OCI-LY3 (cell line): ENCODE measurements at regions not wholly inside any gene's neighbourhood (a gene's known extent, or its start where the extent isn't known, plus 50 kb on each side); places are given as distances from the start of the nearest gene placed in this dataset.
A peak's percentile ranks its signal among the peaks of the same experiment; 100 is the strongest.

Experiments used
- H2AFZ ChIP-seq: fragments of 200-600, 300-600 bp; shearing (Covaris generic); 2 replicates; pipeline ENCODE4 v1.6.0; 2014; ENCODE audit warnings: antibody characterized with exemption, low read depth, low read length
- H3K27ac ChIP-seq: fragments of 200-600, 300-600 bp; sonication (generic); 2 replicates; pipeline ENCODE4 v1.5.1; 2014; ENCODE audit warnings: mild to moderate bottlenecking, low read length, moderate library complexity, mixed read lengths
- H3K27me3 ChIP-seq: fragments of 200-600, 300-600 bp; sonication (generic); 2 replicates; pipeline ENCODE4 v1.6.1; 2014; ENCODE audit warnings: low read depth, low read length, mixed read lengths
- H3K36me3 ChIP-seq: fragments of 200-600, 300-600 bp; sonication (generic); replicated peaks from 2 replicates; pipeline ENCODE3; 2014; ENCODE audit warnings: low read depth, low read length, mixed read lengths
- H3K4me1 ChIP-seq: fragments of 300-600, 200-600 bp; sonication (generic); 2 replicates; pipeline ENCODE4 v1.6.1; 2014; ENCODE audit warnings: low read length, mixed read lengths
- H3K4me2 ChIP-seq: fragments of 200-600, 300-600 bp; sonication (generic); 2 replicates; pipeline ENCODE4 v1.6.1; 2014; ENCODE audit warnings: low read length, mixed read lengths
- H3K4me3 ChIP-seq: fragments of 300-600, 200-600 bp; sonication (generic); 2 replicates; pipeline ENCODE4 v1.5.1; 2014; ENCODE audit warnings: antibody characterized with exemption, mild to moderate bottlenecking, low read length, moderate library complexity
- H3K79me2 ChIP-seq: fragments of 300-600, 200-600 bp; shearing (Covaris generic); 2 replicates; pipeline ENCODE4 v1.6.1; 2014; ENCODE audit warnings: mild to moderate bottlenecking, low read length, mixed read lengths
- H3K9ac ChIP-seq: fragments of 300-600, 200-600 bp; shearing (Covaris generic); 2 replicates; pipeline ENCODE4 v1.6.0; 2014; ENCODE audit warnings: mild to moderate bottlenecking, low read length, moderate library complexity
- H3K9me3 ChIP-seq: fragments of 200-600, 300-600 bp; shearing (Covaris generic); 2 replicates; pipeline ENCODE4 v1.6.1; 2014; ENCODE audit warnings: low read length, mixed read lengths; ENCODE audit not compliant: insufficient read depth
- H4K20me1 ChIP-seq: fragments of 200-600, 300-600 bp; sonication (generic); 2 replicates; pipeline ENCODE4 v1.6.1; 2016; ENCODE audit warnings: low read length, mixed read lengths; ENCODE audit not compliant: insufficient read depth
- EZH2phosphoT487 ChIP-seq: fragments of 200-600 bp; shearing (Covaris generic); IDR thresholded peaks from 2 replicates; pipeline ENCODE4 v1.6.1; 2018; ENCODE audit warnings: antibody characterized with exemption, mixed run types, low read depth
- TF ChIP-seq, protein P1 (sequence below): fragments of 200-600, 300-600 bp; sonication (generic); IDR thresholded peaks from 2 replicates; pipeline ENCODE4 v1.5.1; 2014; ENCODE audit warnings: antibody characterized with exemption, low read length, low read depth

DNA sequence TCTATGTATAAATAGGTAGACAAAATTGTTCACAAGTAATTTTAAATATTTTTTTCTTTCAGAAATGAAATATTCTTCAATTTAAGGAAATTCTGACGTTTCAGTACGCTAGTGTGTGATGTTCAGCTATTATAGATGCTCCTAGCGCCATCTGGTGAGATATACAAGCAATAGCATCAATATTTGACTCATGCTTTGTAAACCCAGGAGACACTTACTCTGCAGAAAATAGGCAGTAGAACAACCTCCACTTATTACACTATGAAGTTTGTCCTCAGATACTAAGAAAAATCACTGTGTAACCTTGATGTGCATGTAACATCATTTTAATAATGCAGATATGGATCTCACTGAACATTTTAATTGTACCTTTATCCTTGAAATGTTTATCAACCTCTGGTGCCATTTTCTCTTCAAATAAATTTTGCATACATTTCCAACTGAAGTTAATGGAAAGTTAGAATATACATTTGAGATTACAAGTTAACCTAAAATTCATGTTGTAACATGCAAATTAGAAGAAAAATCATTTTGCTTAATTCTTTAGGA lies 151.5 kb upstream of the FAM3C start:
- Histone ChIP-seq H4K20me1 (no peaks in the 10 kb centered on the region), H3K4me3 (peak overlapping the region; percentile 1; the same call in 1 of the 2 replicates), H3K36me3 (no peaks in the 10 kb centered on the region), H3K79me2 (no peaks in the 10 kb centered on the region), H2AFZ (peak overlapping the region; percentile 51; the same call in 1 of the 2 replicates), H3K9me3 (no peaks in the 10 kb centered on the region), H3K4me2 (peak overlapping the region; percentile 36), H3K9ac (no peak overlapping the region), H3K27me3 (no peaks in the 10 kb centered on the region), H3K27ac (no peak overlapping the region), H3K4me1 (peaks cover 2% of the 10 kb centered on the region; the same call in 1 of the 2 replicates)
- no peak for TF ChIP-seq EZH2phosphoT487
- TF ChIP-seq, protein P1, sequence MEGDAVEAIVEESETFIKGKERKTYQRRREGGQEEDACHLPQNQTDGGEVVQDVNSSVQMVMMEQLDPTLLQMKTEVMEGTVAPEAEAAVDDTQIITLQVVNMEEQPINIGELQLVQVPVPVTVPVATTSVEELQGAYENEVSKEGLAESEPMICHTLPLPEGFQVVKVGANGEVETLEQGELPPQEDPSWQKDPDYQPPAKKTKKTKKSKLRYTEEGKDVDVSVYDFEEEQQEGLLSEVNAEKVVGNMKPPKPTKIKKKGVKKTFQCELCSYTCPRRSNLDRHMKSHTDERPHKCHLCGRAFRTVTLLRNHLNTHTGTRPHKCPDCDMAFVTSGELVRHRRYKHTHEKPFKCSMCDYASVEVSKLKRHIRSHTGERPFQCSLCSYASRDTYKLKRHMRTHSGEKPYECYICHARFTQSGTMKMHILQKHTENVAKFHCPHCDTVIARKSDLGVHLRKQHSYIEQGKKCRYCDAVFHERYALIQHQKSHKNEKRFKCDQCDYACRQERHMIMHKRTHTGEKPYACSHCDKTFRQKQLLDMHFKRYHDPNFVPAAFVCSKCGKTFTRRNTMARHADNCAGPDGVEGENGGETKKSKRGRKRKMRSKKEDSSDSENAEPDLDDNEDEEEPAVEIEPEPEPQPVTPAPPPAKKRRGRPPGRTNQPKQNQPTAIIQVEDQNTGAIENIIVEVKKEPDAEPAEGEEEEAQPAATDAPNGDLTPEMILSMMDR = peak; percentile 82

DNA sequence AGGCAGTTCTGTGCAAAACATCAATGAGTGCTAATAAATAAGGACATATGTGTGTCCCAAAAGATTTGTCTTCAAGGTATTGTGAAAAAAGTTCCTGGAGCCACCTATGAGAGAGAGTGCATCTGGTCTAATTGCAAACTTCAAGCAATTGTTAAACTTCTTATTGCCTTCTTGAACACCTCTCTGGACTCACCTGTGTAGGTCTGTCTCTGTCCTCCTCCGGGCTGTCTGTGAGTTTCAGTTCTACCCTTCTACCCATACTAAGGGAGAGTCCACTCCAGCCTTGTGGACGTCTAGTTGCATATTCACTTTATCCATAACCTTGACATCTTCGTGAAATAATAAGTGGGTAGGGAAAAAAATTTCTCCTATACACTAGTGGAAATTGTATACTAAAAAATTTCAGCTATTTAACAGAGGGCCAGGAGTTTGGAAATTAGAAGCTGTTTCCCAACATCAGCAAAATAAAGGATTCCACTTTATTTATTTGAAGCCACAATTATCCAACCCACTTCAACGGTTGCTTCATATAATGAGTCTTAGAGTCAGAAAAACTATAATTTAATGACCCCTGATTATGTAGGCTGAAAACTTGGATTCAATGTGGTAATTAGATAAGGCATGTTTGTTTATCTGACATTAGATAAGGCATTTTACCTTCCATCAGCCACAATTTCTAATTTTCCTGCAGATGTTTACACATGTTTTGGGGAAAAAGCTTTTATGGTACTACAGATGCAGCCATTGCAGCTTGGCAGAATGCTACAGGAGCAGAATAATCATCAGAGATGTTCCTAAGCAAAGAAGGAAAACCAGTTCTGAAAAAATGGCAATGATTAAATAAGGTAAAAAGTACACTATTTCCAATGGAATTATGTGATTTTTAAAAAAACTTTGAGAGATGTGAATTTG lies 150.8 kb upstream of the FAM3C start:
- Histone ChIP-seq H4K20me1 (no peaks in the 10 kb centered on the region), H3K9me3 (no peaks in the 10 kb centered on the region), H3K79me2 (no peaks in the 10 kb centered on the region), H3K27me3 (no peaks in the 10 kb centered on the region), H3K4me1 (peaks cover 2% of the 10 kb centered on the region; the same call in 1 of the 2 replicates), H3K9ac (no peak overlapping the region), H3K4me2 (peak overlapping the region; percentile 36), H2AFZ (peak overlapping the region; percentile 51), H3K4me3 (peak overlapping the region; percentile 1; the same call in 1 of the 2 replicates), H3K27ac (no peak overlapping the region), H3K36me3 (no peaks in the 10 kb centered on the region)
- TF ChIP-seq, protein P1 = no peak
- no peak for TF ChIP-seq EZH2phosphoT487

DNA sequence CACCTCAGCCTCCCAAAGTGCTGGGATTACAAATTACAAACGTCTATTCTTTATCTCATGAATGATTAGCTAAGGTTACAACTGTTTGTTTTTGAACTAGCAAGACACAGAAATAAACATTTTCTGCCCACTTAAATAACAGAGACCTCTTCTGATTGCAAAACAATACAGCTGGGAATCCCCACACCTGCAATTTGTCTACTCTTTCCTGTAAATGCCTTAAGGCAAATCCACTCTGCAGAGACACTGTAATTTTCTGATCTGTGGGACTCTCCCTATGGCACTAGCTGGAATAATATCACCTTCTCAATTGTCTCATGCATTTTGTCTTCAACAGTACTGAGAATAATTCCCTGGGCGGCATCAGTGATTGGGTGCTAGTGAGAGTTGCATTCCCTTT lies 149.3 kb upstream of the FAM3C start:
- no peak for TF ChIP-seq EZH2phosphoT487
- TF ChIP-seq, protein P1 = no peak
- no peak overlapping the region for H3K27ac ChIP-seq
- no peak overlapping the region for H2AFZ ChIP-seq
- H3K9ac ChIP-seq = no peak overlapping the region
- no peaks in the 10 kb centered on the region for H3K36me3 ChIP-seq
- no peaks in the 10 kb centered on the region for H4K20me1 ChIP-seq
- peaks cover 2% of the 10 kb centered on the region; the same call in 1 of the 2 replicates for H3K4me1 ChIP-seq
- H3K4me2 ChIP-seq = no peak overlapping the region
- H3K79me2 ChIP-seq = no peaks in the 10 kb centered on the region
- no peak overlapping the region for H3K4me3 ChIP-seq
- no peaks in the 10 kb centered on the region for H3K9me3 ChIP-seq
- H3K27me3 ChIP-seq = no peaks in the 10 kb centered on the region

DNA sequence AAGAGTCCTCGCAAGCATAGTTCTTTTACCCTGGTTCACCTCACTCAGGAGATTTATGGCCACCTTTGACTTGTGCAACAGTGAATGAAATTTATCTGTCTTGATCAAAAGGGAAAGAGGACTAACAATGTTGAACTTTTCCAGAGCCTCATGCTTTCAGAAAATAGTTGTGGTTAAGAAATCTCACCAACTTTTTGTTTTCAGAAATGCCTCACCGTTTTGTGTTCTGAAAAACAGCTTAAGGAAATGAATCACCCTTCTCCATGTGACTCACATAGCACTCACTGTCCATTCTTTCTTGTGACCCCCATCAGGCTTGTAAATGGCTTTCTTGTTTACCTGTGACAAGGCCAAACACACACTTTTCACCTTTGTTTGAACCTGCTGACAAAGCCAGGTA lies 148.6 kb upstream of the FAM3C start:
- no peak overlapping the region for H3K4me2 ChIP-seq
- no peaks in the 10 kb centered on the region for H3K9me3 ChIP-seq
- no peak overlapping the region for H3K27ac ChIP-seq
- H3K4me3 ChIP-seq = no peak overlapping the region
- no peaks in the 10 kb centered on the region for H3K27me3 ChIP-seq
- H3K36me3 ChIP-seq = no peaks in the 10 kb centered on the region
- no peak overlapping the region for H2AFZ ChIP-seq
- H3K79me2 ChIP-seq = no peaks in the 10 kb centered on the region
- H3K4me1 ChIP-seq = peaks cover 2% of the 10 kb centered on the region; the same call in 1 of the 2 replicates
- TF ChIP-seq, protein P1 = no peak
- TF ChIP-seq EZH2phosphoT487 = no peak
- H4K20me1 ChIP-seq = no peaks in the 10 kb centered on the region
- no peak overlapping the region for H3K9ac ChIP-seq
